ENCODE measurements at regions not wholly inside any gene's neighbourhood (a gene's known extent, or its start where the extent isn't known, plus 50 kb on each side); places are given as distances from the start of the nearest gene placed in this dataset.

DNA sequence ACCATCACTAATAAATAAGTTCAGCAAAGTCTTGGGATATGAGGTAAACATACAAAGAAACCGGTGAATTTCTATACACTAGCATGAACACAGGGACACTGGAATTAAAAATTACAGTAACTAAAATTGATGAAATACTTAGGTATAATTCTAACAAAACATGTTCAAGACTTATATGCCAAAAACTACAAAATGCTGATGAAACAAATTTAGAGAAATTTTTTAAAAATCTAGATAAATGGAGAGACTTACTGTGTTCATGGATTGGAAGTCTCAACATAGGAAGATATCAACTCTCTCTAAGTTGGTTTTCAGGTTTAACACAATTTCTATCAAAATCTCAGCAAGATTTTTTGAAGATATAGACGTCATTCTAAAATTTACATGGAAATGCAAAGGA is 128.8 kb upstream of the RET start:
- H3K27ac ChIP-seq (ENCODE audit: low read depth, low read length), result no peak overlapping the region
- DNase-seq (ENCODE audit: low read depth) (no peak), FAIRE-seq (no peak)
- no peak overlapping the region for H3K9ac ChIP-seq (ENCODE audit: low read length)
- H2AFZ ChIP-seq (ENCODE audit: low read depth, low read length), result no peak overlapping the region
- no peak overlapping the region for H3K4me3 ChIP-seq (ENCODE audit: insufficient read depth, low read depth, low read length)
- TF ChIP-seq CTCF (IDR thresholded peaks at IDR 0.05; ENCODE audit: insufficient read depth, low read depth, low read length), result no peak
- no peak for TF ChIP-seq EZH2 (IDR thresholded peaks at IDR 0.05; ENCODE audit: insufficient read depth, low read length)
- Mint-ChIP-seq H3K4me1 (ENCODE audit: low read depth, unreplicated experiment) (peaks cover 3% of the 10 kb centered on the region), H3K36me3 (ENCODE audit: low read depth, unreplicated experiment) (peaks cover 1% of the 10 kb centered on the region), H3K27ac (ENCODE audit: unreplicated experiment) (no peak overlapping the region), H3K9me3 (ENCODE audit: unreplicated experiment) (no peaks in the 10 kb centered on the region), H3K27me3 (ENCODE audit: low read depth, unreplicated experiment) (peaks cover 22% of the 10 kb centered on the region), H3K4me3 (ENCODE audit: unreplicated experiment) (no peak overlapping the region)
- H3K4me1 ChIP-seq (ENCODE audit: insufficient read depth, low read length), result no peaks in the 10 kb centered on the region
- H3K4me2 ChIP-seq (ENCODE audit: low read length), result no peak overlapping the region
- H3K9me3 ChIP-seq (ENCODE audit: insufficient read depth, low read depth, low read length), result no peaks in the 10 kb centered on the region
- no peaks in the 10 kb centered on the region for H3K27me3 ChIP-seq (ENCODE audit: insufficient read depth, low read length)
- H3K36me3 ChIP-seq (ENCODE audit: insufficient read depth, low read length), result no peaks in the 10 kb centered on the region
- no peaks in the 10 kb centered on the region for H3K79me2 ChIP-seq (ENCODE audit: insufficient read depth, low read length)
- no peaks in the 10 kb centered on the region for H4K20me1 ChIP-seq (ENCODE audit: insufficient read depth, low read length)

DNA sequence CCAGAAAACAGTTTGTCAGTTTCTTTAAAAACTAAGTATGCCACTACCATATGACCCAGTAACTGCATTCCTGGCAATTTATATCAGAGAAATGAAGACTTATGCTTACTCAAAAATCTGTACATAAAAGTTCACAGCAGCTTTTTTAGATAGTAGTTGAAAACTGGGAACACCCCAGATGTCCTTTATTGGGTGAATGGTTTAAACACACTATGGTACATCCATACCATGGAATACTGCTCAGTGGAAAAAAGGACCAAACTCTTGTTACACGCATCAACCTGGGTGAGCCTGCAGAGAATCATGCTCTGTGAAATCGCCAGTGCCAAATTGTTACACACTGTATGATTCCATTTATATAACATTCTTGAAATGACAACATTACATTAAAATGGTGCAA is 127.6 kb upstream of the RET start:
- Mint-ChIP-seq H3K27me3 (ENCODE audit: low read depth, unreplicated experiment) (peaks cover 28% of the 10 kb centered on the region), H3K4me1 (ENCODE audit: low read depth, unreplicated experiment) (peaks cover 3% of the 10 kb centered on the region), H3K36me3 (ENCODE audit: low read depth, unreplicated experiment) (peaks cover 1% of the 10 kb centered on the region), H3K27ac (ENCODE audit: unreplicated experiment) (no peak overlapping the region), H3K4me3 (ENCODE audit: unreplicated experiment) (no peak overlapping the region), H3K9me3 (ENCODE audit: unreplicated experiment) (no peaks in the 10 kb centered on the region)
- Histone ChIP-seq H3K36me3 (ENCODE audit: insufficient read depth, low read length) (no peaks in the 10 kb centered on the region), H3K79me2 (ENCODE audit: insufficient read depth, low read length) (no peaks in the 10 kb centered on the region), H3K9me3 (ENCODE audit: insufficient read depth, low read depth, low read length) (no peaks in the 10 kb centered on the region), H3K4me1 (ENCODE audit: insufficient read depth, low read length) (no peaks in the 10 kb centered on the region), H3K27ac (ENCODE audit: low read depth, low read length) (no peak overlapping the region), H4K20me1 (ENCODE audit: insufficient read depth, low read length) (no peaks in the 10 kb centered on the region), H2AFZ (ENCODE audit: low read depth, low read length) (no peak overlapping the region), H3K4me3 (ENCODE audit: insufficient read depth, low read depth, low read length) (no peak overlapping the region), H3K4me2 (ENCODE audit: low read length) (no peak overlapping the region), H3K27me3 (ENCODE audit: insufficient read depth, low read length) (no peaks in the 10 kb centered on the region), H3K9ac (ENCODE audit: low read length) (no peak overlapping the region)
- DNase-seq (ENCODE audit: low read depth) (no peak), FAIRE-seq (no peak)
- TF ChIP-seq EZH2 (IDR thresholded peaks at IDR 0.05; ENCODE audit: insufficient read depth, low read length) (no peak), CTCF (IDR thresholded peaks at IDR 0.05; ENCODE audit: insufficient read depth, low read depth, low read length) (no peak)

DNA sequence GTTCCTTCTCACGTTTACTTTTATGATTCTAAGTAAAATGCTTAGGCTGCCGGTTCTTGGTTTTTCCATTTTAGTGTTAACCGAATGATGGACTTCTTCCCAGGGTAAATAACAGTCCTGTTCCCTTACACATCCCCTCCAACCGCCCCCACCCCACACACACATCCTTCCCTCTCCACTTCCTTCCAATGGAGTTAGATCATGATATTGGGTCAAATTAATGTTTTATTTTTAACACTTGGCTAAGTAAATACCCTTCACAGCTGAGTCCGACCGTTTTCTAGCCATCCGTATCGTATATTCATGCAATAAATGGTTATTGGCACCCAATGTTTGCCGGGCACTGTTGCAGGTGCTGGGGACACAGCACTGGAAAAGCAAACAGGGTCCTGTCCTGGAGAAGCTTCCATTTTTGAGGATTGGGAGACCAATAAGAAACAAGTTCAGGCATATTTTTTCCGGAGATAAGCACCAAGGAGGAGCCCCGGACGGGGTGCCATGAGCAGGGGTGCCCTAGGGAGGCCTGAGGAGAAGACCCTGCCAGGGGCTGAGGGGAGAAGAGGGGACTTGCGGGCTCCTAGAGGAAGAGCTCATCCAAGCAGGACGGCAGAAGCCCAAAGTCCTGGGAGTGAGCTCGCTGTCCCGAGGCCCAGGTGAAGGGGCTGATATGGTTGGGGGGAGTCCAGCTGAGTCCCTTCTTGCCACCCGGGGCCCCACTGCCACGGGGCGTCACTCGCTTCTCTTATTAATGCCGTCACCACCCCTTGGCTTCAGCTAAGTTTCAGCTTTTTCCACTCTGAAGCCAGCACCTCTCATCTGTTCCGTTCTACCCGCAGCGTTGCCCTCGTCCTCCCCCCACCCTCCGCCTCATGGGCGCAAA is 126.0 kb upstream of the RET start:
- no peaks in the 10 kb centered on the region for H3K4me1 ChIP-seq (ENCODE audit: insufficient read depth, low read length)
- H3K79me2 ChIP-seq (ENCODE audit: insufficient read depth, low read length), result no peaks in the 10 kb centered on the region
- H3K4me3 ChIP-seq (ENCODE audit: insufficient read depth, low read depth, low read length), result no peak overlapping the region
- H3K4me3 Mint-ChIP-seq (ENCODE audit: unreplicated experiment), result no peak overlapping the region
- no peak overlapping the region for H2AFZ ChIP-seq (ENCODE audit: low read depth, low read length)
- peaks cover 3% of the 10 kb centered on the region for H3K4me1 Mint-ChIP-seq (ENCODE audit: low read depth, unreplicated experiment)
- H3K4me2 ChIP-seq (ENCODE audit: low read length), result no peak overlapping the region
- DNase-seq (ENCODE audit: low read depth) (no peak), FAIRE-seq (no peak)
- peaks cover 1% of the 10 kb centered on the region for H3K36me3 Mint-ChIP-seq (ENCODE audit: low read depth, unreplicated experiment)
- H4K20me1 ChIP-seq (ENCODE audit: insufficient read depth, low read length), result no peaks in the 10 kb centered on the region
- H3K9me3 Mint-ChIP-seq (ENCODE audit: unreplicated experiment), result no peaks in the 10 kb centered on the region
- no peak overlapping the region for H3K27ac Mint-ChIP-seq (ENCODE audit: unreplicated experiment)
- no peaks in the 10 kb centered on the region for H3K36me3 ChIP-seq (ENCODE audit: insufficient read depth, low read length)
- no peak overlapping the region for H3K27ac ChIP-seq (ENCODE audit: low read depth, low read length)
- H3K9me3 ChIP-seq (ENCODE audit: insufficient read depth, low read depth, low read length), result no peaks in the 10 kb centered on the region
- TF ChIP-seq EZH2 (IDR thresholded peaks at IDR 0.05; ENCODE audit: insufficient read depth, low read length) (no peak), CTCF (IDR thresholded peaks at IDR 0.05; ENCODE audit: insufficient read depth, low read depth, low read length) (no peak)
- H3K27me3 Mint-ChIP-seq (ENCODE audit: low read depth, unreplicated experiment), result peaks cover 32% of the 10 kb centered on the region
- no peak overlapping the region for H3K9ac ChIP-seq (ENCODE audit: low read length)
- H3K27me3 ChIP-seq (ENCODE audit: insufficient read depth, low read length), result no peaks in the 10 kb centered on the region

Data from astrocyte (in vitro differentiated cells and primary cell).